NCI-H2029 treated with DMSO at 0.1 percent for 48 hours (cell line): ENCODE measurements at regions not wholly inside any gene's neighbourhood (a gene's known extent, or its start where the extent isn't known, plus 50 kb on each side); places are given as distances from the start of the nearest gene placed in this dataset.
"Not testable (repeated sequence)": the region's sequence is repeated elsewhere in the genome, so short reads cannot be mapped to it uniquely, and the experiment has no call there.

Source experiments
- DNase-seq: peaks from one replicate; lab custom pipeline; 2025; lab: John Stamatoyannopoulos, UW

DNA sequence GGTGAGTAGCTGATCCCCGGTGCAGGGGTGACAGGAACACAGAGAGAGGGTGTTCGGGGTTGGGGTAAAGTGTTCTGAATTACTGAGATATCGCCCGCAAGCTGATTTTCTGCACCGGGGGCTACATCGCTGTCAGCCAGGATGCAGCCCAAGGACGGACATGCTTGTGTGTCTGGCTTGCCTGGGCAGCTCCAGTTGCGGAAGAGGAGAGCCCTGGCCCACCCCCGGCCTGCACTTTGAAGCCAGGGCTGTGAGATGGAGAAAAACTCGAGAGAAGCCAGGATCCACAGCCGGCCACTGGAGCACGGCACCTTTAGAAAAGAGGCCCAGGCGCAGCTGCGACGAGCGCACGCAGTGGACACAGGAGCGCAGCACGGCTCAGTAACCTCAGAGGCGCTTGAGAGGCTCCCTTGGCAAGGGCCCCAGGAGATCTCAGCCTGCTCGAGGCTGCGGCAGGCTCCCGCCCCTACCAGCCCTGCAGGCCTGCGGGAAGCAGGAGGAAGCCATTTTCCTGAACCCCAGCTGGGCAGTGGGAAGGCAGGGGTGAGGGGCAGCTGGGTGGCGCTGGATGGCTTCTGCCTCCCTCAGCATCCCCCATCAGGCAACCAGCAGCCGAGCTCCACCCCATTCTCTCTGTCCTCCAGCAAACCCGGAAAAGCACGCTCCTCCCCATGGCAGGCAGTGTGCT is 59.2 kb downstream of the C9orf50 start:
- no peak for DNase-seq

DNA sequence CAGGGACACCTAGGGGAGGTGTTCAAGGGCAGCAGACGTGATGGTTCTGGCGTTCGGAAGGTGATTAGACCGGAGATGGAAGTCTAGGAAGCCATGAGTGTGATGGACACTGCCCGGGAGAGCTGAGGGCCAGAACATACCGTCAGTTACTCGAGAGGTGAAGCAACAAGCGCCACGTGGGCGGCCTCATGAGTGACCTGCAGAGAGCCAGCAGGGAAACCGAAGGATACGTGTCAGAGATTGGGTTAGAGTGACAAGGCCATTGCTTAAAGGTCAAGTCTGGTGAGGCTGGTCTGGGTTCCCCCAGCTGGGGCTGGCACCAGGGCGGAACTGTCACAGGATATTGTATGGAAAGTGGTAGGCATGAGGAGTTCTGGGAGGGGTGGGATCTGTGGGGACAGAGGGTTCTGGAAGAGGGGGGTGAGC is 60.0 kb downstream of the C9orf50 start:
- DNase-seq = no peak

DNA sequence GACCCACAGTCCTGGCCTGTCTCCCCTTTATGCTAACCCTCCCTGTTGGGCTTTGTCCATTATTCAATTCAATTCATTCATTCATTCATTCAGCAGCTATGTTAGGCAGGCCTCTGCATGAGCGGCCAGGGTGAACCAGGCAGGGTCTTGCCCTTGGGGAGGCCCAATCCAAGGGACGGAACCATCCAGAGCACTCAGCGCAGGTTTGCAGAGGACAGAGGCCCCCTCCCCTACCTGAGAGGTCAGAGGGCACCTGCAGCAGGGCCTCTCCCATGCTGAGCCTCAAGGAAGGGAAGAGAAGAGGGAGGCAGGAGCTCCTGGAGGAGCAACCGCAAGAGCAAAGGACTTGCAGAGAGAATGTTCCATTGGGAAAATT is 61.4 kb downstream of the C9orf50 start:
- no peak for DNase-seq

DNA sequence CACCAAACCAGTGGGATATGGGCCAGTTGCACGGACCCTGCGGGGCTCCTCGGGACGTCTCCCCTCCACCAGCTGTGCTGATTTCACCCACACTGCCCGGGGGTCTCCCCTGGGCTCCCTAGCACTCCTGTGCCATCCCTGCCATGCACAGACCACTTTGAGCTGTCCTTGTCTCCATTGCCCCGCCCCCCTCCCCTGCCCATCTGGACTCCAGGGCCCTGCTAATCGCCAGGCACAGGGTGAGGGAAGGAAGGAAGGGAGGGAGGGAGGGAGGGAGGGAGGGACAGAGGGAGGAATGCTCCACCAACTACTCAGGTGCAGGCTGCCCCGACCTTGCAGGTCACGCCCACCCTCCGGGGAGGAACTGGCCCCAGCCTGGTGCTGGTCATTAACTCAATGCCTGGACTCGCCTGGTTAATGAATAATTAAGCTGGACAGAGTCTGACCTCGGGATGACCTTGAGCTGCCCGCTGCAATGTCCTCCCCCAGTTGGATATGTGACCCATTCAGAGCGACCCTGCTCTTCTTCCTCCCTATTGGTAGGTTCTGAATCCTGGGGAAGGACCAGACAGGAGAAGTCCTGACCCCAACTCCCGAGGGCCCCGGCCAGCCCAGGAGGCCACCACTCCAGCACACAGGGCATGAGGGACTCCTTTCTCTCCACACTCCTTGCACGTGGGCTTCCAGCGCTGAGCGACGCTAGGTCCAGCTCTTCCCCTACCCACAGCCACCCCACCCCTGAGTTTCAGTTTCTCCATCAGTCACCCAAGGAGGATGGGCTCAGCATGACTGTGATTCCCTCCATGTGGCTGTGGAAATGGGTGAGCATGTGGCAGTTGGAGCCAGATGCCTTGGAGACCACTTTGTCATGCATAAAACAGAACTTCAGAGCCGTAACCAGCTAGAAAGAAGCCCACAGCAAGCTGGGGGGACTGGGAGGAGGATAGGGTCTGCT is 62.1 kb downstream of the C9orf50 start:
- DNase-seq = no peak

DNA sequence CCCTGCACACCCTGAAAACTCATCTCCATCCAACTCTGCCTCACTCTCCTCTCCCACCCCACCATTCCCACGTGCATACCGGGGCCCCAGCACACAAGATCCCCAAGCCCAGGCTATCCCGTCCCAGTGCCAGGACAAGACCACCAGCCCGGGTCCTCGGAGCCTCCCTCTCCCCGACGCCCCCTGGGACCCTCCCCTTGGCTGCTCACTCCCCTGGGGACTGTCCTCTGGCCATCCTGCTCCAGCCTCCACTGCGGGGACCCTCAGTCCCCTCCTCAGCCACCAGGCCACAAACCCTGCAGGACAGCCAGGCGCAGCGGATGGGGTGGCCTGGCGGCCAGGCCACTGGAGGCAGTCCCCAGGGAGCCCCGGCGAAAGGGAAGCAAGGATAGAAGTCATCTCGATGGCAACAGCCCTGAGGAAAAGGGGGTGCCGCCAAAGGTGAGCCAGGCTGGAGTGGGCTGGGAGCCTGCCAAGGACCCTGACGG is 62.8 kb downstream of the C9orf50 start:
- DNase-seq = no peak

DNA sequence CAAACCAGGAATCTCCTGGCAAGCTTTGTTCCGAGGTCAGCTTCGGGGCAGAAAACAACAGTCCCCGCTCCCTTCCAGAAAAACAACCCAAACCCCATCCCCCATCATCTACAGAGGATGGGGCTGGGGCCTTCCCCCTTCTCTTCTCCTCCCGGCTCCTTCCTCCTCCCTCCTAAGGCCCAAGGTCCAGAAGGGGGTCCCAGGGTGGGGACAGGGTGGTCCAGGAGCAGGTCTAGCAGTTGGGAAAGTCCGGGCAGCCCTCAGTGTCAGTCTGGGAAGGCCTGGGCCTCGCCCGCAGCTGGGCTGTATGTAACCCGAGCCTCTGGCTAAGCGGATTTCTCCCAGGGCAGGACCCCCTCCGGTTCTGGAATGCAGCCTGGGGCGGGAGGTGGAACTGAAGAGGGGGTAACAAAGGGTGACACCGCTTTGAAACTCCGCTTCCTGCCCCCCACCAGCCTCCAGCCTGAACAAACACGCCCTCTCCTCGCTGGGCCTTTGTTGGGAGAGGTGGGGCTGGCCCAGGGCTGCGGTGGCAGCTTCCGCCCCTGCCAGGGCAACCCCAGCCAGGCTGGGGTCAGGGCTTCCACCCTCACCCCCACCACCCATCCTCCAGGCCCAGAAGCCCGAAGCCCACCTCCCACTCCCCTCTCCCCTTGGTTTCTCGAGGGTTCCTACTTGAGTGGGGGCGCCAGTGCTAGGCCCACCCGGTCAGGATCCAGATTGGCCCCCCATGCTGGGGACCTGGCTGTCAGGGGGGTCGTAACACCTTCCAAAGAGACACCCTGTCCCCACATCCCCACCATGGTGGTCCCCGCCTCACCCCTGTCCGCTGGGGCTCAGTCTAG is 63.5 kb downstream of the C9orf50 start:
- no peak for DNase-seq

DNA sequence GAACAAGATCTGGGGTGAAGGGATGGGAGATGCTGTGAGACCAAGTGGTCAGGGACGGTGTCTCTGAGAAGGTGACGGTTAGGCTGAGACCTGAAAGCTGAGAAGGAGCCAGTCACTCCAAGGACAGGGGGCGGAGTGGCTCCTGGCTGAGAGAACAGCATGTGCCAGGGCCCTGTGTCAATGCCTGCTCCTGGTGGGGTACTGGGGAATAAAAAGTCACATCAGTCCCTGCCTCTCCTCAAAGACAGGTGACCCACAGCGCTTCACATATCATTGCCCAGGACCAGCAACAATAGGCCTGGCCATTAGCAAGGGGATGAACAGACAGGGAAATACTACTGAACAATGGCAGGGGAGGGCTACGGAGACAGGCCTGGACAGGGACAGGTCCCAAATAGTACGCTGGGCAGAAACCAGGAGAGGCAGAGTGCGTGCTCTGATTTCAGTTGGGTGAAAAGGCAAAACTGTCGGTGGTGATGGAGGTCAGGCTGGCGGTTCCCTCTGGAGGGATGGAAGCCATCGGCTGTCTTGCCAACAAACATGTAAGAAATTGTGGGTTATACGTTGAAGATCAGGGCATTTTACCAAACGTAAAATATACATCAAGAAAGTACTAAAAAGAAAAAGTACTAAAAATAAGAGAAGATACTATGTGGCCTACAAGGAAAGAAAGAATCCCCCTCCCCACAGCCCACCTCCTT is 64.3 kb downstream of the C9orf50 start:
- DNase-seq = no peak

DNA sequence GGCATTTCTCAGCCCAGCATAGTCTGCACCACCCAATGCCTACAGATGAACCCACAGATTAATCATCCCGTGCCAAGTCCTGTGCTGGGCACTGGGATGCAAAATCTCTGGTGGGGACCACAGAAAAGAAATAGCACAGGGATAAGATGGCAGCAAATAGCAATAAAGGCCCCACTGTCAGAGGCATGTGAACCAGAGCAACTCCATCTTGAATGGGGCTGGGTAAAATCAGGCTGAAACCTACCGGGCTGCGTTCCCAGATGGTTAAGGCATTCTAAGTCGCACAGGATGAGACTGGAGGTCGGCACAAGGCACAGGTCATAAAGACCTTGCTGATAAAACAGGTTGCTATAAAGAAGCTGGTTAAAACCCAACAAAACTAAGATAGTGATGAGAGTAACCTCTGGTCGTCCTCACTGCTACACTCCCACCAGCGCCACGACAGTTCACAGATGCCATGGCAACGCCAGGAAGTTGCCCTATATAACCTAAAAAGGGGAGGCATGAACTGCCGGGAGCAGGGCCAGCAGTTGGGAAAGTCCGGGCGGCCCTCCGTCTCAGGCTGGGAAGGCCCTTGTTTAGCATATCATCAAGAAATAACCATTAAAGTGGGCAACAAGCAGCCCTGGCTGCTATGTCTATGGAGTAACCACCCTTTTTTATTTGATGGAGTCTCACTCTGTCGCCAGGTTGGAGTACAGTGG is 65.2 kb downstream of the C9orf50 start:
- DNase-seq = no peak

DNA sequence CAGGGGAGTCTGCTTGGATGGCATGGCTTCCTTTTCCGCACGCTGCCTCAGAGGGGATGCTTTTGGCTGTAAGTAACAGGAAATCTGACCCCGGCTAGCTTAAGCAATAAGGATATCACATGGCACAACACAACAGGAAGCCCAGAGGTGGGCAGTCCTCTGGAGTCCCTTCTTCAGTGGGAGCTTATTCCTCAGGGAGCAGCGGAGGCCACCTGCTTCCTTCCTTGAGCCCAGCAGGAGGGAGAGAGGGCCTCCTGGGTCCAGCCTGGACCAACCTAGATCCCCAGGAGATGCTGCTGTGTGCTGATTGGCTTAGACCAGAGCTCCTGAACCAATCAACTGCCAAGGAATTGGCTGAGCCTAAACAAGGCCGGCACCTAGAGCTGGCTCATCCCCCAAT is 66.3 kb downstream of the C9orf50 start:
- DNase-seq = no peak

DNA sequence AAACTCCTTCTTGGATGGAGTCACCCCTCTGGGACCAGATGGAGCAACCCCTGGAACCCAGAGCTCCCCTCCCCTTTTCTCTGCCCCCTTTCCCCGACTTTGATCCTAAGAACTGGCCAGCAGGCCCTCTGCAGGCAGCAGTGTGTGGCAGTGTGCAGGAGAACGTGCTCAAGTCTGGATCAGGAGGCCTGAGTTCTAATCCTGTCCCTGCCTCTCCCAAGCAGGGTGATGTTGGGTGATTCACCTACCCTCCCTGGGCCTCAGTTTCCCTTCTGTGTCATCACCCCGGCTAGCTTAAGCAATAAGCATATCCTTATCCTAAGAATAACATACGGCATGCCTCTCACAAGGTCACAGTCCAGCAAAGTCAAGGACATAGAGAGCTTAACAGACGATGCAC is 67.6 kb downstream of the C9orf50 start:
- DNase-seq = no peak

DNA sequence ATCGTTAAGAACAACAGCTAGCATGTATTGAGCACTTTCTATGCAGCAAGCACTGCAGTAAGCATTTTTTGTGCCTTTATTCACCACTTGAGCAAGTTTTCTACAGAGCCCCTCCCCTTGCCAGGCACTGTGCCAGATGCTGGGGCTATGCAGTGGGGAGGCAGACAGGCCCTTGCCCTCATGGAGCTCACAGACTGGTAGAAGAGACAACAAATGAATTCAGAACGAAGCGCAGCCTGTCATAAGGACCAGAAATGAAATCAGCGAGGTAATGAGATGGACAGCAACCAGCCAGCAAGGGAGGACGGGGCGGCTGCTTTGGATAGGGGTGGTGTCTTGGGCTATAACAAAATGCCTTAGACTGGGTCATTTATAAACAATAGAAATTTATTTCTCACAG is 68.8 kb downstream of the C9orf50 start:
- no peak for DNase-seq

DNA sequence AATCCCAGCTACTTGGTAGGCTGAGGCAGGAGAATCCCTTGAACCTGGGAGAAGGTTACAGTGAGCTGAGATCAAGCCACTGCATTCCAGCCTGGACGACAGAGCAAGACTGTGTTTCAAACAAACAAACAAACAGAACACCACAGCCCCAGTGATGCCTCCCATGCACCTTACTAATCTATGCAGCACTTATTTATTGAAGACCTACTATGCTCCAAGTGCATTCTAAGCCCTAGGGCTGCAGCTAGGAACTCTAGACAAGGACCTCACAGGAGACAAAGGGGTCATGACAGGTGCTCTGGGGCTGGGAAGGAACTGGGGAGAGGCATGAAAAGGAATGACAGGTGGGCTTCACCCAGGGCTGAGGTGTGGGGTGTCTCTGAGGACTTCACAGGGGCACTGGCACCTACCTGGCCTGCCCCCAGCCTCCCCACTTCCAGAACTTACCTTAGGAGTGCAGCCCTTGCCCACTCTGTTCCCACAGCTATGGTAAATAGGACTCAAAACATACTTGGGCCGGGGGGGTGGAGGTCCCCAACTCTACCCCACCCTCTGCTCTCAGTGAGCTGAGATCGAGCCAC is 69.4 kb downstream of the C9orf50 start:
- no peak for DNase-seq

DNA sequence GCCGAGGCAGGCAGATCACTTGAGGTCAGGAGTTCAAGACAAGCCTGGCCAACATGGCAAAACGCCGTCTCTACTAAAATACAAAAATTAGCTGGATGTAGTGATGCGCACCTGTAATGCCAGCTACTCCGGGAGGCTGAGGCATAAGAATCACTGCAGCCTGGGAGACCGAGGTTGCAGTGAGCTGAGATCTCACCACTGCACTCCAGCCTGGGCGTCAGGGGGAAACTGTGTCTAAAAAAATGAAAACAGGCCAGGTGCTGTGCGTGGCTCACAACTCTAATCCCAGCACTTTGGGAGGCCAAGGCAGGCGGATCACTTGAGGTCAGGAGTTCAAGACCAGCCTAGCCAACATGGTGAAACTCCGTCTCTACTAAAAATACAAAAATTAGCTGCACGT is 69.9 kb downstream of the C9orf50 start:
- not testable (repeated sequence) for DNase-seq

DNA sequence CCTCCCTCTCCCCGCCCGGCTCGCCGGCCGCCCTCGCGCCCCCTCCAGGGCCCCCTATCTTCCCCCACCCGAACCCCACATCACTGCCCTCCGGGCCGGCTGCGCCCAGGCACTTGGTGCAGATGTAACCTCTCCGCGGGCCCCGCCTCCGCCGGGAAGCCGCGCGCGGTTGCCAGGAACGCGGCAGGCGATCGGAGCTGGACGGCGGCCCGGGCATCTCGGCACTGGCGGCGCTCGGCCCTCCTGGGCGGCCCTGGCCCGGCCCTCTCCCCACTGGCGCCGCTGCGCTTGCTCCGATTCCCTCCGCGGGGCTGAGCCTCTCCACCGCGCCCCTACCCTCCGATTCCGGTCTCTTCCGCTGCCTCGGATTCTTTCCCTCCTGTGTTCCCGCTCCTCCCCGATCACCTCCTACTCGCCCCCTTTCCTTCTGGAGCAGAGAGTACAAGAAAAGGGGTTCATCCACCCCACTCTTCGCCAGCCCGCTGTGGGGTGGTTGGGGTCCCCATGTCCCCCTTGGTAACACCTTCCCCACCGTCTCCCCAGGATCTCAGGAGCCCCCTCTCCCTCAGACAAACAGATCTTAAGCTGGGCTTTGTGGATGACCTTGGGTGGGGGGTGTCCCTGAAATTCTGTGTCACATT is 70.6 kb downstream of the C9orf50 start:
- no peak for DNase-seq

DNA sequence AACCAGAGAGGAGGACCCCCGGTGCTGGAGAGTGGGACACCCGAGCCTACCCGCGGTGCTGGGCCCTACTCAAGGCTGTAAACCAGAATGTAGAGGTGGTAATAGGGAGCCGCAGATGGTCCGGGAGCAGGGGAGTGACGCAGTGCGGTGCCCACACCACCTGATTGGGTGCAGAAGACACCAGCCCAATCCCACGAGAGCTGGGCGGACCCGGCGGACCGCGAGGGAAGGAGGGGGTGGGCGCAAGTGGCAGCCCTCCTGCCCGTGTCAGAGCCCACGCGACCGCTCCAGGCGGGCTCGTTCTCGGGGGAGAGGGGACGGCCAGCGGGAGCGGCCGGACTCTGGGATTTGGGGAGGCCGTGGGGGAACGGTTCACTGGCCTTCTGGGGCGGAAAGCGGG is 71.2 kb downstream of the C9orf50 start:
- no peak for DNase-seq

DNA sequence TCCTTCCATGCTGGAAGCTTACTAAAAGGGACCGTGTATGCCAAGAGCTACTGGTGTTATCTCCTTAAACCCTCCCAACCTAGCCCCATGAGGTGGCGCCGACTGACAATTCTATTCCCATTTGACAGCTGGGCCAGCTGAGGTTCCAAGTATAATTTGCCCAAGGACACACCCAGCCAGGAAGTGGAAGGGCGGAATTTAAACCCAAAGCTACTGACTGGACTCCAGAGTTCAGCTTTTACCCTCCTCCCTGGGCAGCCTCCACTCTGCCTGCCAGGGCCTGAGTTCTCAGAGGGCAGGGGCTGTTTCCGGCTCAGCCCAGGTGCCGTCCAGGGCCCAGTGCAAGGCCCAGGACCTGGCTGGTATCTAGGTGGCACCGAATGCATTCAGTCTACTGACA is 71.8 kb downstream of the C9orf50 start:
- no peak for DNase-seq

DNA sequence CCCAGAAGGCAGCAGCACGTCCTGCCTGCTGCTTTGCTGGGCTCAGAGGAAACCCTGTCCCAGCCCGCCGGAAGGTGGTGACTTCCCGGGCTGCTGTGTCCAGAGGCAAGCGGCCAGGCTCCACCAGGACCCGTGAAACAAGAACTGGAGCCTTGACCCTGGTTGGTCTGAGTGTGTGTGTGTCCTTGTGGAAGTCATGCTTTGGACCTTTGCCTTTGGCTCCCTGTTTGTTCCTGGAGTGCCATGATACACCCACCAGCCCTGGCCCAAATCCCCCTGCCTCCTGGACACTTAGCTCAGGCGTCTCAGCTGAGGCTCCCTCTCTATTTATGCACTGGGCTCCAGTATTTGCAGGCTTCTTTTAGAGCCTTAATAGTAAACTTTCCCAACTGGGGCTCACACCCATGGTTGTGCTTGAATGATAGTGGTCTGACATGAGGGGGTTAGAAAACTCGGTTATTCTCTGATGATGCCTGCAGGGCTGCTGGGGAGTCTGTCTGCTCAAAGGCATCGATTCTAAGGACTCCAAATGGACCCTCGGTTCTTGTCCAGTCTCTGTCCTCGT is 72.2 kb downstream of the C9orf50 start:
- DNase-seq = no peak

DNA sequence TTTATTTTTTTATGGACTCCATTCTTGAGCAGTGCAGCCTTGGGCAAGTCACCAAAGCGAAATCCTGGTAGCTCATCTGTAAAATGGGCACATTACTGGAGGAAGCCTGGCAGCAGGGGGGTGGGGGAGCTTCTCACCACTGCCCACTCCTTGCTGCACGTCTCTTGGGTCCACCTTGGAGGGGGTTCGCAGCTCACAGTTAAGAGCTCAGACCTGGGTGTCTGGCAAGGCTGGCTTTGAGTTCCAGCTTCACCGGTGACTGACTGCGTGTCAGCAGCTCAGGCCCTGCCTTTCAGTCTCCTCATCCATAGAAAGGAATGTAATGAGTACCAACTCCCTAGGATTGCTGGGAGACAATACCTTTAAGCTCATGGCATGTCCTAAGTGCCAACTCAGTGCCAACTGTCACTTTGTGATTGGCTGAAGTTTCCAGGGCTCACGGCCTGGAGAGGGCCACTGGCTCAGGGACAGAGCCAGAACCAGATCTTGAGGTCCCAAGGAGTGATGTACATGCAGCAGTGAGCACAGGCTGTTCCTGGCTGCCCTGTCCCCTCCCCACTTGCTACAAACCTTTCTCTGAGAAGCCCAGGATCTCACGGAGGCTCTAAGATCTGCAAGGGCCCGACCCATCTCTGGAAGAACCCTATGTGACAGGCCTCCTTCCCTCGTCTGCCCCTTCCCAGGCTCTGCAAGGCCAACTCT is 72.9 kb downstream of the C9orf50 start:
- DNase-seq = no peak

DNA sequence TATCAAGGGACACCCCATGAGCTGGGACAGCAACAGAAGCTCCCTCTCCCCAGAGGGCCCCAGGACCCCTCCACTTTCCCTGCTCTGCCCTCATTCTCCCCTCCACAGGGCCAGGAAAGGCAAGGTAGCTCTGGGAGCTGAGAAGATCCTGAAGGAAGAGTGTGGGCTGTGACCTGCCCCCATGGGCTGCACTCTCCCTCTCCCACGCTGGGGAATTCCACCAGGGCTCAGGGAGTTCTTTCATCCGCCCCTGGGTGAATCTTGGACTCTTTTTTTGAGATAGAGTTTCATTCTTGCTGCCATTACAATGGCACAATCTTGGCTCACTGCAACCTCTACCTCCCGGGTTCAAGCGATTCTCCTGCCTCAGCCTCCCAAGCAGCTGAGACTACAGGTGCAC is 73.8 kb downstream of the C9orf50 start:
- no peak for DNase-seq
